Choroid plexus epithelial cell (primary cell): ENCODE measurements at regions not wholly inside any gene's neighbourhood (a gene's known extent, or its start where the extent isn't known, plus 50 kb on each side); places are given as distances from the start of the nearest gene placed in this dataset.

Experiments
- DNase-seq: peaks from one replicate; pipeline ENCODE4 v3.0.0-alpha.2; 2010; ENCODE audit warnings: low read depth
- H3K4me3 ChIP-seq: 2 replicates; pipeline ENCODE4 v1.5.1; 2011; ENCODE audit warnings: low read depth, mild to moderate bottlenecking, control low read depth, low read length, moderate library complexity
- CTCF ChIP-seq: conservative IDR thresholded peaks from 2 replicates; pipeline ENCODE4 v1.5.1; 2011; ENCODE audit warnings: low read depth, mild to moderate bottlenecking, control low read depth, inconsistent platforms, low read length, moderate library complexity

- no peak for TF ChIP-seq CTCF
- no peak overlapping the region for H3K4me3 ChIP-seq
- no peak for DNase-seq
Measured at GRCh38 chr19:31961191-31961590, 384.2 kb upstream of the ZNF507 start.

GRCh38 chr19:31961667-31962066 lies 383.7 kb upstream of the ZNF507 start:
- H3K4me3 ChIP-seq, result no peak overlapping the region
- DNase-seq, result no peak
- no peak for TF ChIP-seq CTCF

GRCh38 chr19:31962561-31962996 lies 382.8 kb upstream of the ZNF507 start:
- TF ChIP-seq CTCF, result no peak
- DNase-seq, result no peak
- H3K4me3 ChIP-seq, result no peak overlapping the region

- no peak overlapping the region for H3K4me3 ChIP-seq
- no peak for TF ChIP-seq CTCF
- DNase-seq, result no peak
Measured at GRCh38 chr19:31963746-31964145, 381.7 kb upstream of the ZNF507 start.

GRCh38 chr19:31969016-31969415 lies 376.4 kb upstream of the ZNF507 start:
- H3K4me3 ChIP-seq, result no peak overlapping the region
- TF ChIP-seq CTCF, result no peak
- no peak for DNase-seq

- no peak for DNase-seq
- no peak for TF ChIP-seq CTCF
- H3K4me3 ChIP-seq, result no peak overlapping the region
Measured at GRCh38 chr19:31970027-31970461, 375.4 kb upstream of the ZNF507 start.

- DNase-seq, result no peak
- no peak overlapping the region for H3K4me3 ChIP-seq
- no peak for TF ChIP-seq CTCF
Measured at GRCh38 chr19:31974290-31974689, 371.1 kb upstream of the ZNF507 start.
